ENCODE measurements at regions not wholly inside any gene's neighbourhood (a gene's known extent, or its start where the extent isn't known, plus 50 kb on each side); places are given as distances from the start of the nearest gene placed in this dataset.

DNA sequence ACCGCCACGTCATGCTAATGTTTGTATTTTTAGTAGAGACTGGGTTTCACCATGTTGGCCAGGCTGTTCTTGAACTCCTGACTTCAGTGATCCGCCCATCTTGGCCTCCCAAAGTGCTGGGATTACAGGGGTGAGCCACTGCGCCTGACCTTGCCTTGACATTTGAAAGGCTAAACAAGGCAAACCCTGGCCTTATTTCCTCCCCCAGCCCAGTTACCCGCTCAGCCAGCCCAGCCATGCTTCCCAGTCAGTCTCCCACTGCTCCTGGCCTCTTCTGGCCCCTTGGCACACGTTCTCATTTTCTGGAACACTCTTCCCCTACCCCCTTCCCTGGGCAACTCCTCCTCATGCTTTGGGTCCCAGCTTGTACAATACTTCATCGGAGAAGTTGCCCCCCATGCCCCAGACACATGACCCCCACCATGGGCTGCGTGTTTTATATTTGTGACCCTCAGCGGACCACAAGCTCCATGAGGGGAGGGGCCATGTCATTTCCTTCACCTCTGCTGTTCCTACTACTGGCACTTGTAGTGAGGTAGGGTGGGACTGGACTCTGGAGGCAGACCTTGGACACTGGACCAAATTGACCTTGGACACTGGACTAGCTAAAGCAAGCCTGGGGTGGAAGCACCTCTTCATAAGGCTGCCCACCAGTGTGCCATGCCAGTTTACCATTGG, 94.4 kb upstream of the IER5L start:
- TF ChIP-seq, protein P1, sequence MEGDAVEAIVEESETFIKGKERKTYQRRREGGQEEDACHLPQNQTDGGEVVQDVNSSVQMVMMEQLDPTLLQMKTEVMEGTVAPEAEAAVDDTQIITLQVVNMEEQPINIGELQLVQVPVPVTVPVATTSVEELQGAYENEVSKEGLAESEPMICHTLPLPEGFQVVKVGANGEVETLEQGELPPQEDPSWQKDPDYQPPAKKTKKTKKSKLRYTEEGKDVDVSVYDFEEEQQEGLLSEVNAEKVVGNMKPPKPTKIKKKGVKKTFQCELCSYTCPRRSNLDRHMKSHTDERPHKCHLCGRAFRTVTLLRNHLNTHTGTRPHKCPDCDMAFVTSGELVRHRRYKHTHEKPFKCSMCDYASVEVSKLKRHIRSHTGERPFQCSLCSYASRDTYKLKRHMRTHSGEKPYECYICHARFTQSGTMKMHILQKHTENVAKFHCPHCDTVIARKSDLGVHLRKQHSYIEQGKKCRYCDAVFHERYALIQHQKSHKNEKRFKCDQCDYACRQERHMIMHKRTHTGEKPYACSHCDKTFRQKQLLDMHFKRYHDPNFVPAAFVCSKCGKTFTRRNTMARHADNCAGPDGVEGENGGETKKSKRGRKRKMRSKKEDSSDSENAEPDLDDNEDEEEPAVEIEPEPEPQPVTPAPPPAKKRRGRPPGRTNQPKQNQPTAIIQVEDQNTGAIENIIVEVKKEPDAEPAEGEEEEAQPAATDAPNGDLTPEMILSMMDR (IDR thresholded peaks at IDR 0.05; ENCODE audit: insufficient read depth, low read length), result no peak
- no peak for TF ChIP-seq POLR2AphosphoS5 (IDR thresholded peaks at IDR 0.05; ENCODE audit: low read depth)

Data from HL-60 (cell line).